Kidney capillary endothelial cell (primary cell): ENCODE measurements at regions not wholly inside any gene's neighbourhood (a gene's known extent, or its start where the extent isn't known, plus 50 kb on each side); places are given as distances from the start of the nearest gene placed in this dataset.
"Not testable (repeated sequence)": the region's sequence is repeated elsewhere in the genome, so short reads cannot be mapped to it uniquely, and the experiment has no call there.

Source experiments
- DNase-seq: peaks from one replicate; pipeline ENCODE4 v3.0.0-alpha.2; 2018; ENCODE audit warnings: low spot score

- no peak for DNase-seq
Observed at GRCh38 chr19:28737021-28737895, 475.7 kb downstream of the UQCRFS1 start.

- no peak for DNase-seq
Observed at GRCh38 chr19:28736528-28736927, 476.4 kb downstream of the UQCRFS1 start.

- no peak for DNase-seq
Observed at GRCh38 chr19:28731577-28731976, 481.4 kb downstream of the UQCRFS1 start.

GRCh38 chr19:28730791-28731512, 482.0 kb downstream of the UQCRFS1 start:
- DNase-seq = no peak

- no peak for DNase-seq
Observed at GRCh38 chr19:28727480-28728159, 485.3 kb downstream of the UQCRFS1 start.

GRCh38 chr19:28726533-28727479, 486.1 kb downstream of the UQCRFS1 start:
- DNase-seq = no peak

GRCh38 chr19:28718909-28719308, 494.0 kb downstream of the UQCRFS1 start:
- DNase-seq = no peak

- no peak for DNase-seq
Observed at GRCh38 chr19:28715157-28715556, 497.8 kb downstream of the UQCRFS1 start.

GRCh38 chr19:28711411-28711810, 501.5 kb downstream of the UQCRFS1 start:
- DNase-seq = no peak

GRCh38 chr19:28710278-28710677, 502.7 kb downstream of the UQCRFS1 start:
- DNase-seq = peak; percentile 78

- DNase-seq = no peak
Observed at GRCh38 chr19:28706693-28707092, 506.3 kb downstream of the UQCRFS1 start.

GRCh38 chr19:28705008-28705407, 507.9 kb downstream of the UQCRFS1 start:
- DNase-seq = peak; percentile 95

GRCh38 chr19:28703400-28703956, 509.5 kb downstream of the UQCRFS1 start:
- no peak for DNase-seq

- no peak for DNase-seq
Observed at GRCh38 chr19:28701491-28701890, 511.5 kb downstream of the UQCRFS1 start.

- DNase-seq = no peak
Observed at GRCh38 chr19:28700176-28700575, 512.8 kb downstream of the UQCRFS1 start.

- DNase-seq = no peak
Observed at GRCh38 chr19:28697308-28697707, 515.6 kb downstream of the UQCRFS1 start.

GRCh38 chr19:28694812-28695211, 518.1 kb downstream of the UQCRFS1 start:
- DNase-seq = no peak

- no peak for DNase-seq
Observed at GRCh38 chr19:28691683-28692082, 521.3 kb downstream of the UQCRFS1 start.

GRCh38 chr19:28689464-28689863, 523.5 kb downstream of the UQCRFS1 start:
- not testable (repeated sequence) for DNase-seq

- no peak for DNase-seq
Observed at GRCh38 chr19:28687296-28687695, 525.7 kb downstream of the UQCRFS1 start.

- DNase-seq = no peak
Observed at GRCh38 chr19:28686756-28687155, 526.2 kb downstream of the UQCRFS1 start.
